Suppressor macrophage treated with lipopolysaccharide for 1 hour (primary cell): ENCODE measurements at regions not wholly inside any gene's neighbourhood (a gene's known extent, or its start where the extent isn't known, plus 50 kb on each side); places are given as distances from the start of the nearest gene placed in this dataset.

Experiments
- DNase-seq, 3 donors: peaks; one replicate each; pipeline ENCODE4 v3.0.0-alpha.2; 2020 to 2022

- no peak for DNase-seq
Observed at GRCh38 chr19:33900817-33901216, 104.1 kb downstream of the KCTD15 start.

- no peak for DNase-seq
Observed at GRCh38 chr19:33902395-33902794, 105.7 kb downstream of the KCTD15 start.

GRCh38 chr19:33902802-33903488 is 106.3 kb downstream of the KCTD15 start:
- no peak for DNase-seq

- no peak for DNase-seq
Observed at GRCh38 chr19:33903489-33903850, 106.8 kb downstream of the KCTD15 start.

- DNase-seq: no peak
Observed at GRCh38 chr19:33904681-33905080, 108.0 kb downstream of the KCTD15 start.

GRCh38 chr19:33905473-33905936 is 108.8 kb downstream of the KCTD15 start:
- peak in 2 of 3 donors; percentile 5 to 7 for DNase-seq

GRCh38 chr19:33905937-33906577 is 109.4 kb downstream of the KCTD15 start:
- peak in 2 of 3 donors; percentile 10 to 28 for DNase-seq

GRCh38 chr19:33906578-33907335 is 110.1 kb downstream of the KCTD15 start:
- DNase-seq: no peak

- no peak for DNase-seq
Observed at GRCh38 chr19:33910922-33911321, 114.3 kb downstream of the KCTD15 start.

- DNase-seq: no peak
Observed at GRCh38 chr19:33914599-33914998, 117.9 kb downstream of the KCTD15 start.

- no peak for DNase-seq
Observed at GRCh38 chr19:33916792-33917191, 120.1 kb downstream of the KCTD15 start.

- DNase-seq: no peak
Observed at GRCh38 chr19:33919291-33919690, 122.6 kb downstream of the KCTD15 start.

GRCh38 chr19:33921165-33921564 is 124.5 kb downstream of the KCTD15 start:
- no peak for DNase-seq

- DNase-seq: no peak
Observed at GRCh38 chr19:33926306-33926705, 129.6 kb downstream of the KCTD15 start.

GRCh38 chr19:33927789-33928457 is 131.3 kb downstream of the KCTD15 start:
- DNase-seq: no peak

GRCh38 chr19:33928458-33928950 is 131.8 kb downstream of the KCTD15 start:
- no peak for DNase-seq

- DNase-seq: no peak
Observed at GRCh38 chr19:33933931-33934330, 137.3 kb downstream of the KCTD15 start.

- no peak for DNase-seq
Observed at GRCh38 chr19:33938821-33939220, 142.2 kb downstream of the KCTD15 start.

- DNase-seq: no peak
Observed at GRCh38 chr19:33941133-33941532, 144.5 kb downstream of the KCTD15 start.

- no peak for DNase-seq
Observed at GRCh38 chr19:33946535-33947264, 150.0 kb downstream of the KCTD15 start.

- no peak for DNase-seq
Observed at GRCh38 chr19:33947265-33947964, 150.7 kb downstream of the KCTD15 start.
